GM18907 (cell line): ENCODE measurements at regions not wholly inside any gene's neighbourhood (a gene's known extent, or its start where the extent isn't known, plus 50 kb on each side); places are given as distances from the start of the nearest gene placed in this dataset.
"Not testable (repeated sequence)": the region's sequence is repeated elsewhere in the genome, so short reads cannot be mapped to it uniquely, and the experiment has no call there.

Source experiments
- ATAC-seq: cut with Tn5 transposase; IDR thresholded peaks from one replicate; pipeline ENCODE4 v1.9.1; 2021; ENCODE audit warnings: mild to moderate bottlenecking, moderate library complexity; ENCODE audit not compliant: unreplicated experiment

DNA sequence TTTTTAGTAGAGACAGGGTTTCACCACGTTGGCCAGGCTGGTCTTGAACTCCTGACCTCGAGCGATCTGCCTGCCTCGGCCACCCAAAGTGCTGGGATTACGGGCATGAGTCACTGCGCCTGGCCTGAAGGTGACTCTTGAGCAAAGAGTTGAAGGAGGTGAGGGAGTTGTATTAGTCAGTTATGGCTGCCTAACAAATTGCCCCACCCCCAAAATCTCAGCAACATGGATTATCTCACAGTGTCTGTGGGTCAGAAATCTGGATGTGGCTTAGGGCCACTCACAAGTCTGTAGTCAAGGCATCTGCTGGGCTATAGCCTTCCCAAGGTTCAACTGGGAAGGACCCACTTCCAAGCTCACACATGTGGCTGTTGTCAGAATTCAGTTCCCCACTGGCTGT, 52.8 kb upstream of the ADGRE5 start:
- ATAC-seq, result no peak

DNA sequence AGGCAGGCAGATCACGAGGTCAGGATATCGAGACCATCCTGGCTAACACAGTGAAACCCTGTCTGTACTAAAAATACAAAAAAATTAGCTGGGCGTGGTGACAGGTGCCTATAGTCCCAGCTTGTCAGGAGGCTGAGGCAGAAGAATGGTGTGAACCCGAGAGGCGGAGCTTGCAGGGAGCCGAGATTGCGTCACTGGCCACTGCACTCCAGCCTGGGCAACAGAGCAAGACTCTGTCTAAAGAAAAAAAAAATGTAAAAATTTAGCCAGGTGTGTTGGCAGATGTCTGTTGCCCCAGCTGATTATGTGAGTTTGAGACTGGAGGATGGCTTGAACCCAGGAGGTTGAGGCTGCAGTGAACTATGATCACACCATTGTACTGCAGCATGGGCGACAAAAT, 54.2 kb upstream of the ADGRE5 start:
- not testable (repeated sequence) for ATAC-seq

DNA sequence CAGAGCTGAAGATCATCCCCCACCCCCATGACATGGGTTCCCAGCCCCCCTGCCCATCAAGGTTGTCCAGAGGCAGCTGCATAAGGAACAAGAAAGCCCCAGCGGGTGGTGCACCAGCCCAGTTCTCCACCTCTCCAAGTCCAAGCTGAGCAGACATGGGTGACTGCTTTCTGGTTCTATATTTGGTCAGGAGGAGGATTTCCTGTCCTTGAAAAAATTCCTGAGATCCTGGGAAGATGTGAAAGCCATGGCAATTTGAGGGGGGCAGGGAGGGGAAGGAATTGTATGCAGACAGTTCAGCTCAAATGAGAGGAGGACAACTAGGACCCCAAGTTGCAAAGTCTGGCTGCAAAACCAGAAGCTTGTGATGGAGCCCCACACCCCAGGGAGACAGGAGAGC, 55.4 kb upstream of the ADGRE5 start:
- no peak for ATAC-seq

DNA sequence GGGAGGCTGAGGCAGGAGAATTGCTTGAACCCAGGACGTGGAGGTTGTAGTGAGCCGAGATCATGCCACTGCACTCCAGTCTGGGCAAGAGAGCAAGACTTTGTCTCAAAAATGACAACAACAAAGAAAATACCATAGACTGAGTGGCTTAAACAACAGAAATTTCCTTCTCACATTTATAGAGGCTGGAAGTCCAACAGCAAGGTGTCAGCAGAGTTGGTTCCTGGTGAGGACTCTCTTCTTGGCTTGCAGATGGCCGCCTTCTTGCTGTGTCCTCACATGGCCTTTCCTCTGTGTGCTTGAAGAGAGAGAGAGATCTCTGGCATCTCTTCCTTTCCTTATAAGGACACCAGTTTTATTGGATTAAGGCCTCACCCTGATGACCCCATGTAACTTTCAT, 56.1 kb upstream of the ADGRE5 start:
- ATAC-seq, result no peak

DNA sequence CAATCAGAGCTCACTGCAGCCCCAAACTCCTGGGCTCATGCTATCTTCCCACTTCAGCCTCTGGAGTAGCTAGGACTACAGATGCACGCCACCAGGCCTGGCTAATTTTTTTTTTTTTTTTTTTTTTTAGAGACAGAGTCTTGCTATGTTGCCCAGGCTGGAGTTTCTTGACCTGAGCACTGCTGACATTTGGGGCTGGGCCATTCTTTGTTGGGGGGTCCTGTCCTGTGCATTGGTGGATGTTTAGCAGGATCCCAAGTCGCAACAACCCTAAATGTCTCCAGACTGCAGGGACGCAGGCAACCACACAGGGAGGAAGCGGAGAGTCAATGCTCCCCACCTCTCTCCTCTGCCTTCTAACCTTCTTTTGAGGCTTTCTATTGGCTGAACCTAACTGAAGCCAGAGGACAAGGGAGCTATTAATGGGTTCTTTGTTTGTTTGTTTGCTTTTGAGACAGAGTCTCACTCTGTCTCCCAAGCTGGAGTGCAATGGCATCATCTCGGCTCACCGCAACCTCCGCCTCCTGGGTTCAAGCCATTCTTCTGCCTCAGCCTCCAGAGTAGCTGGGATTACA, 58.3 kb upstream of the ADGRE5 start:
- ATAC-seq, result no peak

DNA sequence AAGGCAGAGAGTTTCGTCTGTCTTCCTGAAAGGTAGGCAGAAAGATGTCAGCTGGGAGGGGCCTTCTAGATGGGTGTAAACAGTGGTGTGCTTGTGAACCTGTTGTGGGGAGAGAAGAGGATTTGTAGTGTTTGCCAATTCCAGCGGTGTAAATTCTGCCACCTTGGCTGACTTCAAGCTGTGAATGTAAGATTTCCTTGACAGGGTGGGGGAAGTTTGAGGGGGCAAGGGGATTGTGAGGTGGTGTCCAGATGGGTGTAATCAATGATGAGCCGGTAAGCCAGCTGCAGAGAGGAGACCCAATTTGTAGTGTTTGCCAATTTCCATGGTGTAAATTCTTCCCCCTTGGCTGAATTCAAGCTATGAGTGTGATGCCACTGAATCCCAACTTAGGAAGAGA, 61.0 kb upstream of the ADGRE5 start:
- ATAC-seq, result no peak

DNA sequence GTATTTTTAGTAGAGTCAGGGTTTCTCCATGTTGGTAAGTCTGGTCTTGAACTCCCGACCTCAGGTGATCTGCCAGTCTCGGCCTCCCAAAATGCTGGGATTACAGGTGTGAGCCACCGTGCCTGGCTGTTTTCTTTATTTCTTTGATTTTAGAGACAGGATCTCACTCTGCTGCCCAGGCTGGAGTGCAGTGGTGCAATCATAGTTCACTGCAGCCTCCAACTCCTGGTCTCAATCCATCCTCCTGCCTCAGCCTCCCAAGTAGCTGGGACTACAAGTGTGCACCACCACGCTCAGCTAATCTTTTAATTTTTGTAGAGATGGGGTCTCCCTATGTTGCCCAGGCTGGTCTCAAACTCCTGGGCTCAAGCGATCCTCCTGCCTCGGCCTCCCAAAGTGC, 61.5 kb upstream of the ADGRE5 start:
- ATAC-seq, result not testable (repeated sequence)

DNA sequence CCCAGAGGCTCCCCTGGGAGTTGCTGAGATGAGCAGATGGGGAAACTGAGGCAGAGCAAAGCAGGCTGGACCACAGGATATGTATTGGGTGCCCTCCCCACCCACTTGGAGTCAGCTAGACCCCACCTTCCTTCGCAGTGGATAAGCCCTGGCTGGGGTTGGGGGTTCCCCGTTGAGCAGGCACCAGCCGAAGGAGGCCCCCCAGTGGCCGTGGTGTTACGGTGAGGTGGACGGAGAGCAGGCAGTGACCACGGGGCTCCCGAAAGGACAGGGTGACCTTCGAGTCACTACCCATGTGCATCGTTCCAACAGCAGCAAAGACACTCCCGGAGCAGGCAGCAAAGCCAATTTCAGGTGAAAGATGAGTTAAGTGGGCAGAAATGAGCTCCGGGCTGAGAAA, 62.4 kb upstream of the ADGRE5 start:
- no peak for ATAC-seq

DNA sequence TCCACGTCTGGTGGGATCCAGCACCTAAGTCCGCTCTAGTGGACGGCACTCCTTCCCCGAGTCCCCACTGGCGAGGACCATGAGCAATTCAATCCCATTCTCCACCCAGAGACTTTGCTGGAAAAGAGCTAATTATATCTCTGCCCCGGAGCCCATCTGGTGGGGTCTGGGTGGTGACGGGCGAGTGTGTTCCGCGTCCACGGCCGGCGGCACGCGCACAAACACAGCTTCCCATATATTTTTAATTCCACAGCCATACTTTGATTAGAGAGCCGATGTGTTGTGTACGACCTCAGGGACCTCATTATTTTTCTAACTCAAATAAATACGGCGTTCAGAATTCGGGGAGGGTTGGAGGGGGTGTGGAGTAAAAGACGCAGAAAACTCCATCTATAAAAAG, 64.1 kb upstream of the ADGRE5 start:
- no peak for ATAC-seq

DNA sequence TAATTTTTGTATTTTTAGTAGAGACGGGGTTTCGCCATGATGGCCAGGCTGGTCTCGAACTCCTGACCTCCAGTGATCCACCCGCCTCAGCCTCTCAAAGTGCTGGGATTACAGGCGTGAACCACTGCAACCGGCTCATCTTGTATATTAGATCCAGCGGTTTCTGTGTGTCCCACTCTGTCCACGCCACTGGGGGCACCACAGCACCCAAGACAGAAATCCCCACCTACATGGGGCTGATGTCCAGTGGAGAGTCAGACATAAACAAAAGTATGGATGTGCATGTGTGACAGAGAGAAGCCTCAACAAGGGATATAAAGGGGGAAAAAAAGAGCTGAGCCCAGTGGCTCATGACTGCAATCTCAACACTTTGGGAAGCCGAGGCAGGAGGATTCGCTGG, 65.8 kb upstream of the ADGRE5 start:
- no peak for ATAC-seq

DNA sequence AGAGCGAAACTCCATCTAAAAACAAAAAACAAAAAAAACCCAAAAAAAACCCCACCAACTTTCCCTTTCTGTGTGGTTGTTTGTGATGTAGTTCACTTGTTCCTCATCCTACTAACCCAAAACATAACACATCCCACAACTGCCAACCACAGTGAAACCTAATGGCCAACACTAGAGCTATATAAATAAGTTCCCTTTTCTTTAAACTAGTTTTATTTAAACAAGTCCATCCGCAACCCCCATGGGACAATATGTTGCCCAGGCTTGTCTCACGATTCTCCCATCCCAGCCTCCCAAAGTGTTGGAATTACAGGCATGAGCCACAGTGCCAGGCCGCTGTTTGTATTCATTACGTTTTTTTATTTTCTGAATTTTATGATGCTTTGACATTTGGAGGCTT, 71.2 kb upstream of the ADGRE5 start:
- ATAC-seq, result no peak

DNA sequence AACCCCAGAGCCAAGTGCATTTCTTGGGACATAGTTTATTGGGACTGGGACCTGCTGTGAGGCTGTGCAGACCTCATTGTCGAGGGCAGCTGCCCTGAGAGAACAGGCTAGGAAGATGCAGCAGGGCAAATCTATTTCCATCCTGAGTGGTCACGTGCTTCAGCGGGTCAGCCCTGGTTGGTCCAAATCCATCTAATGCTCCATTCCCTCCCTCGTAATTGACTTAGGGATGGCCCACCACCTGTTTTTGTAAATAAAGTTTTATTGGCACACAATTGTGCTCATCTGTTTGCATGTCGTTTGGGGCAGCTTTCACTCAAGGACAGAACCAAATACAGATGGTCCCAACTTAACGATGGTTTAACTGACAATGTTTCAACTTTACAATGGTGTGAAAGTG, 75.5 kb upstream of the ADGRE5 start:
- ATAC-seq, result no peak

DNA sequence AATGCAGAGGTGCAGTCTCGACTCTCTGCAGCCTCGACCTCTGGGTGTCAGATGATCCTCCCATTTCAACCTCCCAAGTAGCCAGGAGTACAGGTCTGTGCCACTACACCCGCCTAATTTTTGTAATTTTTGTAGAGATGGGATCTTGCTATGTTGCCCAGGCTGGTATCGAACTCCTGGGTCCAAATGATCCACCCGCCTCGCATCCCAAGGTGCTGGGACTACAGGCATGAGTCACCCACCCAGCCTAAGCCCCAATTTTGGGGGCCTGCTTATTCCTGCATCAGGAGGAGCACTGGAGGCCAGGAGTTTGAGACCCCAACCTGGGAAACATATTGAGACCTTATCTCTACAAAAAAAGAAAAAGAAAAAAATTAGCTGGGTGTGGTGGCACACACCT, 80.1 kb upstream of the ADGRE5 start:
- no peak for ATAC-seq

DNA sequence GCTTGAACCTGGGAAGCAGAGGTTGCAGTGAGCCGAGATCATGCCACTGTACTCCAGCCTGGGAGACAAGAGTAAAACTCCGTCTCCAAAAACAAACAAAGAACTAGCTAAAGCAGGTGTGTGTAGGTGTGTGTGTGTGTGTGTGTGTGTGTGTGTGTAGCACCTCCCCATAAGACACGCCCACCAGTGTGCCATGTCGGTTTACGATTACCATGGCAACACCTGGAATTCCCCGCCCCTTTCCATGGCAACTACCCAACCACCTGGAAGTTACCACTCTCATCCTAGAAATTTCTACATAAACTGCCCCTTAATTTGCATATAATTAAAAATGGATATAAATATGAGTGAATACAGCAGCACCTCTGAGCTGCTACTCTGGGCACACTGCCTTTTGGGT, 80.9 kb upstream of the ADGRE5 start:
- ATAC-seq, result no peak

DNA sequence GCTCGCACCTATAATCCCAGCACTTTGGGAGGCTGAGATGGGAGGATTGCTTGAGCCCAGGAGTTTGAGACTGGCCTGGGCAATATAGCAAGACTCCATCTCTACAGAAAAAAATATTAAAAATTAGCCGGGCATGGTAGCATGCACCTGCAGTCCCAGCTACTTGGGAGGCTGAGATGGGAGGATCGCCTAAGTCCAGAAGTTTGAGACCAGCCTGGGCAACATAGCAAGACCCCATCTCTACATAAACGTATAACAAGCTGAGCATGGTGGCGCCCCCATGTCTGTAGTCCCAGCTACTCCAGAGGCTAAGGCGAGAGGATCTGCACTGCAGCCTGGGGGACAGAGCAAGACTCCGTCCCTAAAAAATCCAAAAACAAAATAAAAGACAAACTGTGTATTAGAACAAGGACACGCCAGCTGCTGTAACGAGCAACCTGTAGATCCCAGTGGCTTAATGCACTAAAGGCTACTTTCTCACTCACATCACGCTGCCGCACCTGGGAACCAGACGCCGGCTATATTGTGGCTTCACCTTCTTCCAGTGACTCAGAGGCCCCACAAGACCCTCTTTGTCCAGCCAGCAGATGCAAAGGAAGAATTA, 81.9 kb upstream of the ADGRE5 start:
- not testable (repeated sequence) for ATAC-seq

DNA sequence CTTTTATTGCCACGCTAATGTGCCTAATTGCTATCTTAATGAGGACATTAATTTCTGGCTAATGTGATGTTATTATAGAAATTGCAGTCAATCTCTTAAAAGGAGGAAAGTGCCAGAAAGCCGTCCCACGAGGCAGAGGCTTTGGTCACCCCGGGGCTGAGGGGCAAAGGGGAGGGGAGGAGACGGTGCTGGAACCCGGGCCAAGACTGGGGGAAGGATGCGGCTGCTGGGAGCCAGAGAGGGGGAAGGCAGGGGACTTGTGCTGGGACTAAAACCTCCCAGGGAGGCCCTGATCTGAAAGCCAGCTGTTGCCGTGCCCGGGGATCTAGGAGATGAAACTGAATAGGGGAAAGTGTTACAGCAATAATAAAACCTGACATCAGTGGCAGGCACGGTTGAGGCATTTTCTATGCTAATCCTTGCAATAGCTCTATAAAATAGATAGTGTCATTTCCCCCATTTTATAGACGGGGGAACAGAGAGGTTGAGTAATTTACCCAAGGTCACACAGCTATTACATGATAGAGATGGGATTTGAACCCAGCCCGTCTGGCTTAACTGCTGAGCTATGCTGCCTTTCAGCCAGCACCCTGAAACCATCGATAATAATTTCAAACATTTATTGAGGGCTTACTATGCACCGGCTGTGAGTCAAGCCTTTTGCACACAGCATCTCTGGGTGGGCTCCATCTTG, 83.2 kb upstream of the ADGRE5 start:
- ATAC-seq, result not testable (repeated sequence)

DNA sequence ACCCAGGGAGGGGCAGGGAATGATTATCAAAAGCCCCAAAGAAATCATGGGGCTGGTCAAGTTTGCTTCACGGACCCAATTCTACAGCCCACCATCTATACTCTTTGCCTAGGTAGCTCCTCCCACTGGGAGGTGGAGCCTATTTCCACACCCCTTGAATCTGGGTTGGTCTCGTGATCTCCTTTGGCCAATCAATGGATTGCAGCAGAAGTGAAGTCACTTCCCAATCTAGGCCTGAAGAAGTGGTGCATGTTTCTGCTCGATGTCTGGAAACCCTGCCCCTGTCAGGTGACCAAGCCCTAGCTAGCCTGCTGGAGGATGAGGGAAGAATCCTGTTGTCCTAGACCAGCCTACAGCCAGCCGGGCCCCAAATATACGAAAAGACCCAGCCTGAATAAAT, 86.3 kb upstream of the ADGRE5 start:
- ATAC-seq, result not testable (repeated sequence)

DNA sequence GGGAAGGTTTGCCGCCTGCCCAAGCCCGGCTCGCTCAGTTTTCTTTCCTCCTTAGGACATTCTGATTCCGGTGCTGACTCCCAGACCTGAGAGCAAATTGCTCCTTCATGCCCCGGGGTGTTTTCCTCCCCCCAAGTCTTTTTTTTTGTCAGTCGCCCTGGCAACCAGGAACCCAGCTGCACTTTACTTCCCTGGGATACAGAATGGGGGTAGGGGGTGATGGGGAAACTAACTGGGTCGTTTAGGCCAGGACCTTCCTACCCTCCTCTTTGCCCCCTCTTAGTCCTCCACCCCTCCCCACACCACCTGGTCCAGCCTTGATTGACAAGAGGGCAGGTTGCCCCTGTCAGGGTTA, 87.5 kb upstream of the ADGRE5 start:
- ATAC-seq, result not testable (repeated sequence)

DNA sequence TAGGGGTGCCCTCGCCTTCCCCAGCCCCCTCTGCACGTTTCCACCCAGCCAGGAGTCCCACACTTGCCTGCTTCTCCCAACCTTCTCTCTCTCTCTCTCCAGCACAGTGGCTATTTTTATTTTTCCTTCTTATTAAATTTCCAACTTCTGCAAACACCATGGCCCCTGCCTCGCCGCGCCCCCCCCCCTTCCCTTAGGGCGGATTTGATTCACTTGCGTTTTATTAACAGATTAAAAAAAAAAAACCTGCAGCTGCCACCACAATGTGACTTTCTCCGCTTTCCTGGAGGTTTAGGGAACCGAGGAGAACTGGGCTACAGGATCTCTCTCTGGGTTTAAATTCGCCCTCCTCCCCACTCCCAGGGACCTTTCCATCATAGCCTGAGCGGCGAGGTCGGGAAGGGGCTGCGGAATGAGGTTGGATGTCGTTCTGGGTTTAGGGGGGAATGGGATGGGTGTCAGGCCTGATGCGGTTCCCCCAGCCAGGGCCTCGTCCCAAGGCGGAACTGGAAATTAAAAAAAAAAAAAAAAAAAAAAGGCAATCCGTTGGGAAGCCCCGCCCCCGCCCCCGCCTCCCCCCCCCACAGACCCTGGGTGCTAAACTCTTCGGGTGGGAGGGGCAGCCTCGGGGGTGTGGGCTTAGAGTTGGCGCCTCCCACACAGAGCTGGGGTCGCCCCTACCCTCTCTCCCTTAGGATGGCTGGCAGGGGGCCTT, 87.3 kb upstream of the ADGRL1 start:
- not testable (repeated sequence) for ATAC-seq

DNA sequence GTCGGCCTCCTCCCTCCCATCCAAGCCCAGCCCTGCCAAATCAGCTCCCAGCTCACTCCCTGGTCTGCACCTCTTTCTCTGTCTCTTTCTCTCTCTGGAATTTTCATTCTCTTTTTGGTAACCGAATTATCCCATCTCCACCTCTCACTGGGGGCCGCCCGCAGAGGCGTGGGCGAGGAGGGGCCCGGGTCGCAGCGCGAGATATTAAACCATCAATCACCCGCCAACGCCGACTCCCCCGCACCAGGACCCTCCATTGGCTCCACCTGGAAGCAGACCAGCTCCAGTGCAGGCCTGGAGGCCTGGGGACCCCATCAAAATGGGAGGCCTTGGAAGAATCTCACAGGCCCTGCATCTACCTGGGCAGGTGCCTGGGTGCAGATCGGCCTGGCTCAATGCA, 83.8 kb upstream of the ADGRL1 start:
- not testable (repeated sequence) for ATAC-seq

DNA sequence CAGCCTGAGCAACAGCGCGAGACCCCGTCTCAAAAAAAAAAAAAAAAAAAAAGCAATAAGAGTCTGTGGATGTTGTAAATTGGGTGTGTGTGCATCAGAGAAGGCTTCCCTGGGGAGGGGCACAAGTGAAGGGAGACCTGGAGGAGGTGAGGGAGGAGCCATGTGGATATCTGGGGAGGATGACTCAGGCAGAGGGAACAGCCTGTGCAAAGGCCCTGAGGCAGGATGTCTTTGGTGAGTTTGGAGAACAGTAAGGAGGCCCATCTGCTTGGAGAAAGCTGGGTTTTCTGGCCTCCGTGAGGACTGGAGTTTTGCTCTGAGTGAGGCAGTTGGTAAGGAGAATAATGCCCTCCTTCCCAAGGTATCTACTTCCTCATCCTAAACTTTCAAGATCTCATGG, 81.9 kb upstream of the ADGRL1 start:
- not testable (repeated sequence) for ATAC-seq

DNA sequence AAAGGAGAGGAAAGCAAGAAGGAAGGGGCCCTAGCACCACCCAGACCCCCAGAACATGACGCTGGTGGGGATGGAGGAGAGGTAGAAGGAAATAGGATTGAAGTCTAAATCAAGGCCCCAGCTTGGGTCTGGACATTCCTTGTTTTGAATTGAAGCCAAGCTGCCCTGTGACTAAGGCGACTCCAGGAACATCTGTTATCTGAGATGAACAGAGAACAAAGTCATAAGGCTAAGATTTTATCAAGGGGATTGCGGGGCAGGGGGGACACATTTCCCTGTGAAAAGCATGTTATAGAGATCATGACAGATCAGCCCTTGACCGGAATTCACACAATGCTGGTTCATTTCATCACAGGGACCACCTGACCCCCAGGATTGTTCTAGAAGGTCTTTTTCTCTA, 80.6 kb upstream of the ADGRL1 start:
- ATAC-seq, result not testable (repeated sequence)
